Stimulated activated effector memory CD8-positive, alpha-beta T cell treated with anti-CD3 and anti-CD28 coated beads, Interleukin-12 subunit alpha, Interleukin-12 subunit beta, amount 100 ng/mL, for 72 hours (primary cell): ENCODE measurements at regions not wholly inside any gene's neighbourhood (a gene's known extent, or its start where the extent isn't known, plus 50 kb on each side); places are given as distances from the start of the nearest gene placed in this dataset.

Source experiments
- ATAC-seq: fragments of 150-1000 bp; cut with Tn5 transposase; 2 replicates; pipeline ENCODE4 v1.10.0; 2021
- DNase-seq, 2 donors: peaks; one replicate each; pipeline ENCODE4 v3.0.0; 2021 to 2022; ENCODE audit warnings: low spot score in 2 of 2
- H3K27ac Mint-ChIP-seq: one replicate; pipeline ENCODE4 v1.8.0; 2022; ENCODE audit warnings: mild to moderate bottlenecking, mixed read lengths
- H3K36me3 Mint-ChIP-seq: one replicate; pipeline ENCODE4 v1.8.0; 2022; ENCODE audit warnings: mild to moderate bottlenecking, mixed read lengths
- H3K4me1 Mint-ChIP-seq: one replicate; pipeline ENCODE4 v1.8.0; 2022; ENCODE audit warnings: mixed read lengths
- H3K4me3 Mint-ChIP-seq: one replicate; pipeline ENCODE4 v1.8.0; 2022; ENCODE audit warnings: mild to moderate bottlenecking, mixed read lengths
- H3K9me3 Mint-ChIP-seq: one replicate; pipeline ENCODE4 v1.8.0; 2022; ENCODE audit warnings: mixed read lengths

DNA sequence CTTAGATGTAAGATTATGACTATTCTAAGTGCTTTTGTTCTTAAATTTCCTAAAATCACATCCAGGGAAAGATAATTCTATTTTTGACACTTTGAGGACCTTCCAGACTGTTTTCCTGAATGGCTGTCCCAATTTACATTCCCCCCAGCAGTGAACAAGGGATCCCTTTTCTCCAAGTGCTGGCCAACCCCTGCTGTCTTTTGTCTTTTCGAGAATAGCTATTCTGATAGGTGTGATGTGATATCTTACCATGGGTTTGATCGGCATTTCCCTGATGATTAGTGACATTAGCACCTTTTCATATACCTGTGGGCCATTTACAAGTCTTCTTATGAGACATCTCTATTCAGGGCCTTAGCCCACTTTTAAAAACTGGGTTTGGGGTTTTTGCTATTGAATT lies 526.7 kb upstream of the FZD8 start:
- Mint-ChIP-seq H3K9me3 (peaks cover 13% of the 10 kb centered on the region), H3K27ac (no peak overlapping the region), H3K4me3 (no peak overlapping the region), H3K4me1 (no peaks in the 10 kb centered on the region), H3K36me3 (no peaks in the 10 kb centered on the region)
- no peak for DNase-seq
- ATAC-seq = no peak

DNA sequence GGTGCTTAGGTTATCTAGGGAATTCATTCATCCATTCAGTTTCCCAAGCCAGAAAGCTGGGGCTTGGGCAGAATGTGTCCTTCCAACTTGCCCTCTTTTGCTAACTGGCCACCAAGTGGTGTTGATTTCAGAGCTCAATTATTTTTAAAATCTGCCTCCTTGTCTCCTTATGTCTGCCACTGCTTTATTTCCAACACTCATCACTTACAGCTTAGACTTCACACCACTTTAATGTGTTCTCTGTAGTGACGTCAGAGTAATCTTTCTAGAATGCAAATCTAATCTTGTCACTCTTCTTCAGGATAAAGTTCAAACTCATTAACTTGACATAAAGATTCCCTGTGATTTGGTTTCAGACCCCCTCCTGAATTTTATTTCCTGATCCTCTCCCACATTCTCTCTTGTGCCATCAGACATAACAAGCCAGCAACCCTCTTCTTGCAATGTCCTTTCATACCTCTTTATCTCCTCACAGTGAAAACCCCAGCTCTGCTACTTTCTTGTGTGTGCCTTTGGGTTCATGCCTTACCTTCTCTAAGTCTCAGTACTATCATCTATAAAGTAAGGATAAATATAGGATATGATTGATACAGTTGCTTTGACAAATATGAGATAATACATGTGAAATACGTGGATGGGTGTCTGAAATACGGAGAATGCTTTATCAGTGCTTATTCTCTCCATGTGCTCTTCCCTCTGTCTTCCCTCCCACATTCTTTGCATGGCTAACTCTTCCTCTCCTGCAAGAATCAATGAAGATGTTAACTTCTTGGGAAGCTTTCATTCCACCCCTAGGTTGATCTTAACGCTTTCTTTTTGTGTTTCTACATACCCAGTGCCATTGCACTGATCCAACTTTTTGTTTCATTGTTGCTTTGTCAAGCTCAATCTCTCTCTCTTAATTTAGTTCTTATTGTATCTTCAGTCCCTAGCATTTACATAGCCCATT lies 522.7 kb upstream of the FZD8 start:
- Mint-ChIP-seq H3K4me3 (no peak overlapping the region), H3K27ac (no peak overlapping the region), H3K4me1 (no peaks in the 10 kb centered on the region), H3K9me3 (peaks cover 11% of the 10 kb centered on the region), H3K36me3 (no peaks in the 10 kb centered on the region)
- ATAC-seq = no peak
- DNase-seq = no peak

DNA sequence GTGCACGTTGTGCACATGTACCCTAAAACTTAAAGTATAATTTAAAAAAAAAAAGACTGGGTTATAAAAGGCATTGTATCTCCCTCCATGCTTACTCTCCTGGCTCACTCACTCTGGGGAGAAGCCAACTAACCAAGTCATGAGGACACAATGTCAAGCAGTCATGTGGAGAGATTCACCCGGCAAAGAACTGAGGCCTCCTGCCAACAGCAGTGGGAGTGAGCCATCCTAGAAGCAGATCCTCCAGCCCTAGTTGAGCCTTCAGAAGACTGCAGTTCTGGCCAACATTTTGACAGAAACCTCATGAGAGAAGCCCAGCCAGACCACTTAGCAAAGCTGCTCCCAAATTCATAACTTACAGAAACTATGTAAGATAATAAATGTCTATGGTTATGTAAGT lies 521.7 kb upstream of the FZD8 start:
- DNase-seq = no peak
- Mint-ChIP-seq H3K4me3 (no peak overlapping the region), H3K27ac (no peak overlapping the region), H3K9me3 (peaks cover 8% of the 10 kb centered on the region), H3K36me3 (no peaks in the 10 kb centered on the region), H3K4me1 (no peaks in the 10 kb centered on the region)
- ATAC-seq = no peak

DNA sequence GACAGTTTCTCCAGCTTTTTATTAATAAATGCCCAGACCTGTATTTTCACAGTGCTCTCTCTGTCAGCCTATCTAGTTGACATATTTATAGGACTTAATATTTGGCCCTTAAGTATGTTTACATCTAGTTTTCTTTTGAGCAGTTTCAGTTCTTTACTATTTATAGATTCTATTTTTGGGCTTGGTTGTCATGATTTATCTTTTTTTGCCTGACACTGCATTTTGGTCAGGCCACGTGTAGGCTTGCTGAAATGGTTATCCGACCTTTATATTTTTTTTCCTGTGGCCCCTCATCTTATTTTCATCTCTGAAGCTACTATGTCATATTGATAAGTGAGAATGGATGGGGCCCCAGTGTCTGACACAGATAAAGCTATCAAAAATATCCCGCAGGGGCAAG lies 515.4 kb upstream of the FZD8 start:
- no peak overlapping the region for H3K27ac Mint-ChIP-seq

DNA sequence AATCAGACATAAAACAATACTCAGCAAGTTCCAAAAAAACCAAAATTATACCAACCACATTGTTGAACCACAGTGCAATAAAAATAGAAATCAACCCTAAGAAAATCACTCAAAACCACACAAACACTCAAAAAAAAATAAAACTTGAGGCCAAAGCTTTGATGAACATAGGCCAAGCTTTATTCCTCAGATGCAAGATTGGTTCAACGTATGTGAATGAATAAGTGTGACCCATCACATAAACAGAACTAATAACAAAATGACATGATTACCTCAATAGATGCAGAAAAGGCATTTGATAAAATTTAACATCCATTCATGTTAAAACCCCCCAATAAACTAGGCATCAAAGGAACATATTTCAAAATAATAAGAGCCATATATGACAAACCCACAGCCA lies 506.1 kb upstream of the FZD8 start:
- Mint-ChIP-seq H3K4me3 (no peak overlapping the region), H3K27ac (no peak overlapping the region), H3K4me1 (no peaks in the 10 kb centered on the region), H3K9me3 (peaks cover 12% of the 10 kb centered on the region), H3K36me3 (no peaks in the 10 kb centered on the region)
- ATAC-seq = no peak
- no peak for DNase-seq

More for the DNA sequence above, 515.4 kb upstream of the FZD8 start:
- H3K36me3 Mint-ChIP-seq = no peaks in the 10 kb centered on the region
- no peak for ATAC-seq
- H3K4me3 Mint-ChIP-seq = no peak overlapping the region
- no peak for DNase-seq
- no peaks in the 10 kb centered on the region for H3K4me1 Mint-ChIP-seq
- peaks cover 2% of the 10 kb centered on the region for H3K9me3 Mint-ChIP-seq

DNA sequence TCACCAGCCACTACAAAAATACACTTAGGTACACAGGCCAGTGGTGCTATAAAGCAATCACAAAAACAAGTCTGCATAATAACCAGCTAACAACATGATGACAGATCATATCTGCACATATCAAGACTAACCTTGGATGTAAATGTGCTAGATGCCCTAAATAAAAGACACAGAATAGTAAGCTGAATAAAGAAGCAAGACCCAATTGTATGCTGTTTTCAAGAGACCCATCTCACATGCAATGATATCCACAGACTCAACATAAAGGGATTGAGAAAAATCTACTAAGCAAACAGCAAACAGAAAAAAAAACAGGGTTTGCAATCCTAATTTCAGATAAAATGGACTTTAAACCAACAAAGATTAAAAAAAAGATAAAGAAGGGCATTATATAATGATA lies 505.4 kb upstream of the FZD8 start:
- Mint-ChIP-seq H3K4me3 (no peak overlapping the region), H3K4me1 (no peaks in the 10 kb centered on the region), H3K36me3 (no peaks in the 10 kb centered on the region), H3K27ac (no peak overlapping the region), H3K9me3 (peaks cover 13% of the 10 kb centered on the region)
- DNase-seq (no peak), ATAC-seq (no peak)

DNA sequence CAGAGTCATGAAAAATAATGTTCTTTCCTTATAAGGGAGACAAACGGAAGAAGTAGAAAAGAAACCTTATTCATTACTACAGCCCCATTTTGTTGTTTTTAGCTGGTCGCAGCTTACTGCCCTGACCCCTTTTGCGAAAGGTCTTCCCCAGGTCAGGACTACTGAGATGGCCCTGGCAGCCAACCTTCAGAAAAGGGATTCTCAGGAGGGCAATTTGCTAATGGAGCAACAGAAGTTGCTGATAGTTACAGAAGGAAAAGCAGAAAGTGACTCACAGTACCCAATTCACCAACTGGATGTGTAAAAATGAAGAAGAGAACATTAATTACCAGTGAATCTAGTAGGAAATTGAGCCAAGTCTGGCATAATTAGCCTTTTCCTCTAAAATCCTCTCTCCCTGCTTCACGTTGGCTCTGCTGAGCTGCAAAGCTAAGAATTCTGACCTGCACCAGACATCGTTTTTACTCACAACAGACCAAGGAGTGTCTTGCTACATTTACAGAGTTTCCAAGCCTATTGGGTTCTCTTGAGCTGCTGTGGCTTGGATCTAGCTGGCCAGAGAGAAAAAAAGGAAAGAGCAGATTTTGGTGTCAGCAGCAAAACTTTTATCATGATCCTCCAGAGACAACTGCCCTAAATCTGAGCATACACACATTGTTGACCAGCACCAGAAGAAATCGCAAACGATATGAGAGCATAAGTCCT lies 499.9 kb upstream of the FZD8 start:
- Mint-ChIP-seq H3K27ac (no peak overlapping the region), H3K4me3 (no peak overlapping the region), H3K4me1 (no peaks in the 10 kb centered on the region), H3K36me3 (no peaks in the 10 kb centered on the region), H3K9me3 (peaks cover 11% of the 10 kb centered on the region)
- ATAC-seq (no peak), DNase-seq (no peak)

DNA sequence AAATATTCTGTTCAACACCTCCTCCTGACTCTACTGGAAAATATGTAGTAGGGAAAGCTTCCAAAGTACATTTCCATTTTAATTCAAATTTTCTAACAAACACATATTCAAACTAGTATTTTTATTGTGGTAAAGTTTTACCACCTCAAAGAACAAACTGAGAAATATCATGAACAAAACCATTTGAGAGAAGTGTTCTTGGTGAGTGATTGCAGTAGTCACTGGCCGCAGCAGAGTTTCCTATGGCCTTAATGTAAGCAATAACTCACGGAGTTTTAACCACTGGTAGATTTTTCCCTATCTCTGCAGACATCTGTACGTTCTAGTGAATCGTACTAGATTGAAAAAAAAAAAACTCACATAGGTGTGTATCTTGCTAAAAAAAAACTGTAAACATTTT lies 487.0 kb upstream of the FZD8 start:
- no peak for DNase-seq
- no peak for ATAC-seq
- no peak overlapping the region for H3K4me3 Mint-ChIP-seq
- no peaks in the 10 kb centered on the region for H3K36me3 Mint-ChIP-seq
- H3K4me1 Mint-ChIP-seq = no peaks in the 10 kb centered on the region
- peaks cover 8% of the 10 kb centered on the region for H3K9me3 Mint-ChIP-seq
- H3K27ac Mint-ChIP-seq = no peak overlapping the region

DNA sequence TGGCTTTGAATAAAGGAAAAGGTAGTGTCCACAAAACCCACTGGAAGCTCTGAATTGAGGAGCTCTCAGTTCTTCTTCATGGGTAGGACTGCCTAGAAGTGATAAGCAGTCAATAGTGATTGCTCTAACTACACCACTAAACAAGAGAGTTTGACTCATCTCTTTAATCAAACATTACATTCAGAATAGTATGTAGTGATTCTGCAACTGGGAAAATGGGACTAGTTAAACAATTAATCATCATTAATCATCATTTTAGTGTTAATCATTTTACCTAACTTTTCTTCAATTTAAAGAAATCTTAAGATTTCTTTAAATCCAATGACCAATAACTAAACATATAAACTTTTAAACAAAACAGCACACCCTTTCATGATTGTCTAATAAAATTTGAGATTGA lies 484.0 kb upstream of the FZD8 start:
- H3K4me1 Mint-ChIP-seq = no peaks in the 10 kb centered on the region
- H3K27ac Mint-ChIP-seq = no peak overlapping the region
- no peak overlapping the region for H3K4me3 Mint-ChIP-seq
- ATAC-seq (no peak), DNase-seq (no peak)
- peaks cover 17% of the 10 kb centered on the region for H3K9me3 Mint-ChIP-seq
- no peaks in the 10 kb centered on the region for H3K36me3 Mint-ChIP-seq

DNA sequence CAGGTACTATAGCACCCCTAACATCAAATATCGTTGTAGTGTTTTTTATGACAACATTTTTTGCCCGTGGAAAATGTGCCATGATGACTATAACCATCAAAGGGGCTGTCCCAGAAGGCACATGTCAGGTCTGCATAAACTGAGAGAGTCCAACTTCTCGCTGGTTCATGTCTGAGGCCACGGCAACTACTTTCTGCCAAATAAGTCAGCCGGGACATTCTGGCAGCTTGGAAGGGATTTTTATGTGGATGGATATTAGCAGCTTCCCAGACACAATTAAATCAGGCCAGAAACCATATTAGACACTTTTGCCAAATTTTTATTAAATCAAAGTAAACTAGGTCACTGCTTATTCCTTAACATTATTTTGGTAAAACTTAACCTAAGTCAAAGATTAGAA lies 477.4 kb upstream of the FZD8 start:
- Mint-ChIP-seq H3K4me1 (no peaks in the 10 kb centered on the region), H3K27ac (no peak overlapping the region), H3K4me3 (no peak overlapping the region), H3K9me3 (peaks cover 19% of the 10 kb centered on the region), H3K36me3 (no peaks in the 10 kb centered on the region)
- no peak for ATAC-seq
- no peak for DNase-seq

DNA sequence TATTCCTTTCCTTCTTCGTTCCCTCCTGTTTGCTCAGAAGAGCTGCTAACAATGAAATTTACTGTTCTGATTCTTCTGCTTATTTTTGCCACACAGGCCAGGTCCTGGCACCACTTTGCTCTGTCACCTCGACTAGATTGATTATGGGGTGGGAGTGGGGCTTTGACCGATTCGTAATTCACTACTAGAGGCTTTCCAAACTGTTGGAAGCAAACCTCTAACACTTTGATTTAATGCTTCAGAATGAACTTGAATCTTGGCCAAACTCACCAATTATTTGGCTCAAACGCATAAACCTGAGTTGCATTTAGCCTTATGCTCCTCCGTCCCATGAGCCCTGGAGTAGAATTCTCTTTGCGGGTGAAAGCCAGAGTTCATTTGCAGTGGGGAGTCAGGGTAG lies 476.2 kb upstream of the FZD8 start:
- H3K4me1 Mint-ChIP-seq = no peaks in the 10 kb centered on the region
- H3K27ac Mint-ChIP-seq = no peak overlapping the region
- no peaks in the 10 kb centered on the region for H3K36me3 Mint-ChIP-seq
- no peak for ATAC-seq
- peaks cover 12% of the 10 kb centered on the region for H3K9me3 Mint-ChIP-seq
- H3K4me3 Mint-ChIP-seq = no peak overlapping the region
- DNase-seq = no peak

DNA sequence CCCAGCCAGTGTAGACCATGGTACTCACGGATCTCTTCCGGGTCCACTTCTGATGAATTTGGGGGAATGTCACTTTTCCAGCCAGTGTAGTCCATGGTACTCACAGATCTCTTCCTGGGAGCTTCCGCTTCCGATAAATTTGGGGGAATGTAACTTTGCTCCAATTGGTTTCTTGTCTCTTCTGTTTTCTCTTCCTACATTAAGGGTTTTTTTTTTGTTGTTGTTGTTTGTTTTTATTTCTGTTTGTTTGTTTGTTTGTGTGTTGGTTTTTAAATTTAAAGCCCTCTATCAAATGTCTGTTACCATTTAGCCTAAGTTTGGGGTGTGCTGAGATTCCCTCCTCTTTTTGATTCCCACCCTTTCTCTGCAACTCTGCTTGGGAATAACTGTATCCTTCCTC lies 475.8 kb upstream of the FZD8 start:
- DNase-seq (no peak), ATAC-seq (no peak)
- Mint-ChIP-seq H3K36me3 (no peaks in the 10 kb centered on the region), H3K9me3 (peaks cover 10% of the 10 kb centered on the region), H3K4me3 (no peak overlapping the region), H3K27ac (no peak overlapping the region), H3K4me1 (no peaks in the 10 kb centered on the region)

DNA sequence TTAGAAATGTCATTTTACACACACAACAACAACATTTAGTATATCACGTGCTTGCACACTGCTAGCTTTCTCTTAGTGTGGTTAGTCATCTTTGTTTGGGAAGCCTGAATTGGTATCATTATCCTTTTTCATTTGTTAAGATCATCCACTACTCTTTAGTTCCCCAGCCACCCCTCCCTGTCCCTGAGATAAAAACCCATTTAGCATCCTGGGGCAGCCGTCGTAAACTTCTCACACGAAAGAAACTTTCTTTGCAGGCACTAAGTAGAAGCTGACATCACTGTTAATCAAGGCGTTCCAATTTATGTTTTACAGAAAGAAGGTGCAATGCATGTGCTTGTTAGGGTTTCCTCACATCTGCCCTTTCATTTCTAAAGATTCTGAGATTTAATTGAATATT lies 475.1 kb upstream of the FZD8 start:
- Mint-ChIP-seq H3K4me3 (no peak overlapping the region), H3K36me3 (no peaks in the 10 kb centered on the region), H3K4me1 (no peaks in the 10 kb centered on the region), H3K27ac (no peak overlapping the region), H3K9me3 (peaks cover 7% of the 10 kb centered on the region)
- ATAC-seq = no peak
- no peak for DNase-seq

DNA sequence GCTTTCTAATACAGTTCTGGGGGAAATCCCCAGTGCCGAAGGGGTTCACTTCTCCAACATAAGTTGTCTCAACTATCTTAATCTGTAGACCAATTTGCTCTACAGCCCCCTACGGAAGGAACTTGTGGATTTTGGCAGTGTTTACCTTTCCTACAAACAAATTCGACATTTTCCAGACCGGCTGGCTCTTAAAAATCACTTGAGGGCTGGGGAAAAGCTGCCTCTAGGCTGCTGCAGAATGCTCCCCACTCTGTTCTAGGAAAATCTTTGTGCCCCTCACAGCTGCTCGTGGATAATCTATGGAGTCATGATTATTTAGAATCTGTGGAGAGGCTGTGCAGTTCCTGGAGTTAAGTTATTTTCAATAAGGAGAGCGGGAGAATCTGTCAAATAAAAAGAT lies 474.6 kb upstream of the FZD8 start:
- ATAC-seq = no peak
- no peaks in the 10 kb centered on the region for H3K4me1 Mint-ChIP-seq
- H3K9me3 Mint-ChIP-seq = peaks cover 10% of the 10 kb centered on the region
- no peak overlapping the region for H3K27ac Mint-ChIP-seq
- H3K36me3 Mint-ChIP-seq = no peaks in the 10 kb centered on the region
- no peak overlapping the region for H3K4me3 Mint-ChIP-seq
- no peak for DNase-seq

DNA sequence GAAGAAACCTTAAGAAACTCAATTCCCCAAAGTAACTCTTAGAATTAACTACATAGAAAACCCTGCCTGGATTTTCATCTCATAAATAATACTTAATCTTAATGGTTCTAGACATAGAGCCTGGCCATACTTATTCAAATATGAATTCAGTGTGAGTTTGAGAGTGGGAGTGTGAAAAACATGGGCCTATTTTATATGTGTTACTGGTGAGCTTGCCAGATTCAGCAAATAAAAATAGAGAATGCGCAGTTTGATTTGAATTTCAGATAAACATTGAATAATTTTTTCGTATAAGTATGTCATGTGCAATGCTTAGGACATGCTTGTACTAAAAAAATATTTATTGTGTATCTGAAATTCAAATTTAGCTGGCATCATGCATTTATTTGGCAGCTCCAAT lies 473.9 kb upstream of the FZD8 start:
- Mint-ChIP-seq H3K4me1 (no peaks in the 10 kb centered on the region), H3K4me3 (no peak overlapping the region), H3K27ac (no peak overlapping the region), H3K9me3 (peaks cover 10% of the 10 kb centered on the region), H3K36me3 (no peaks in the 10 kb centered on the region)
- no peak for DNase-seq
- ATAC-seq = no peak

DNA sequence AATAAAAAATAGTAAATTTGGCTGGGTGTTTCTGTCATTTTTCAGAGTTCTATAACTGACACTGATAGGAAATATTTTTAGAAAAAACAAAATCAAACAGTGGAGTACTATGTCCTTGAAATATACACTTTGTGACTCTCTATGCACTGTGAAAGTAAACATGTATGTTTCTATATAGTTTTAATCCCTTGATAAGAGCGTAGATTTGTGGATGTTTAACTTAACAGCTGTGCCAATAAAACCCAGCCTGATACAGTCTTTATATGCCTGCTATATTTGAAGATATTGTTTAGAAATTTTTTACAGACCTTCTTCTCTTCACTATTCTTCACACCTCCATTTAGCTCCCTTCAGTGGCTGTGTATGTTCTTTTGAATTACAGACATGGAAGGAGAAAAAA lies 473.3 kb upstream of the FZD8 start:
- Mint-ChIP-seq H3K4me3 (no peak overlapping the region), H3K27ac (no peak overlapping the region)

More for the DNA sequence above, 473.3 kb upstream of the FZD8 start:
- H3K9me3 Mint-ChIP-seq = peaks cover 10% of the 10 kb centered on the region
- ATAC-seq = no peak
- no peak for DNase-seq
- no peaks in the 10 kb centered on the region for H3K36me3 Mint-ChIP-seq
- no peaks in the 10 kb centered on the region for H3K4me1 Mint-ChIP-seq
